HL-60/S4 (cell line): ENCODE measurements at regions not wholly inside any gene's neighbourhood (a gene's known extent, or its start where the extent isn't known, plus 50 kb on each side); places are given as distances from the start of the nearest gene placed in this dataset.

ENCODE experiments used
- in situ Hi-C: fragments of 300-500 bp; cut with MboI; formaldehyde crosslinking; loops from 2 replicates; pipeline ENCODE4 v1.14.3; 2022; ENCODE audit warnings: low sequenced_read_pairs

DNA sequence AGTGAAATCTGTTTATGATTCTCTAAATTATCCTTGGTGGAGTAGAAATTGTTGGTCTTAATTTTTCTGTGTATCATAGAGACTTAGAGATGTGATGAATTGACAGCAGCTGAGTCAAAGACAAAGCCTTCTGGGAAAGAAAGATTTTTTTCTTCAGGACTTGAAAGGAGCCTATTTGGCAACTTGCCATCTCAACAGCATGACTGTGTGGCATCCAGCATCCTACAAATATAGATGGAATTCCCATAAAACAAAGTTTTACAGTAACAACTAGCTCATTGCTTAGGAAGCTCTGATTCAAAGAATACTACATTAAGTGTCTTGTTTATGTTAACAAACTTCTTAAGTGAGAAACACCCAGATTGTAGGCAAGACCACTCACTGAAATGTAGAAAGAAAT is 79.2 kb upstream of the SETBP1 start:
- in situ Hi-C loops, result no loop called here

DNA sequence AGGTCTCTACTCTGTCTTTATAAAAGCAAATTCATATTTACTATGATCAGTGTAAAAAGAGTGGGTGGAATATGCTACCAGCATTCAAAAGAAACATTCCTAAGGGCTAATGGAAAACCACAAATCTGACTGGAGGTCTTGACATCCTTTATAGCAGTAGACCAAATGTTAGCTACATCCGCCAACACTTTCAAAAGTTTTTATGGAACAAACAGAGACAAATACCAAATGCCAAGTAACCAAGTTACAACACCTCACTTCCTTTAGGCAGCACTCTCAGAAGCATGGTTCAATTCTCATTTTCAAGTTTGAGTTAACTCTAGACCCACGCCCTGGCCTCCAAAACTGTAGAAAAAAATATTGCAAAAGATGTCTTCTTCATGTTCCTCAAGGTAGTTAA is 78.3 kb upstream of the SETBP1 start:
- in situ Hi-C loops, result no loop called here

DNA sequence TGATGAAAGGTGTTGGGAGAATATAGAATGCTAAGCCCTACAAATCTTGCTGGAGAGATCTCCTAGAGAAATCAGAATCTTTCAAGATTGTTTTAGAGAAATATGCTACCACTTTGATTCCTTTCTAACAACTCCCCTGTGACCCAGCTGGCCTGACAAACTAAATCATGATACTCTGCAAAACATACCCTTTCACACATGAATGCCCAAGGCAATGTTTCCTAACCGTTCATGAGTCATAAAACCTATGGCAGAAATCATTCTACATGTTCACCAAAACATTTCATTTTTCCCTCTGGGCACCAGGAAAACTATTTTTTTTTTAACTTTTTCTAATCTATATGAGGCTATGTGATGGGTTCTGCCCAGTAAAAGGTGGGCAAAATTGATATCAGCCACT is 77.8 kb upstream of the SETBP1 start:
- in situ Hi-C loops, result no loop called here

DNA sequence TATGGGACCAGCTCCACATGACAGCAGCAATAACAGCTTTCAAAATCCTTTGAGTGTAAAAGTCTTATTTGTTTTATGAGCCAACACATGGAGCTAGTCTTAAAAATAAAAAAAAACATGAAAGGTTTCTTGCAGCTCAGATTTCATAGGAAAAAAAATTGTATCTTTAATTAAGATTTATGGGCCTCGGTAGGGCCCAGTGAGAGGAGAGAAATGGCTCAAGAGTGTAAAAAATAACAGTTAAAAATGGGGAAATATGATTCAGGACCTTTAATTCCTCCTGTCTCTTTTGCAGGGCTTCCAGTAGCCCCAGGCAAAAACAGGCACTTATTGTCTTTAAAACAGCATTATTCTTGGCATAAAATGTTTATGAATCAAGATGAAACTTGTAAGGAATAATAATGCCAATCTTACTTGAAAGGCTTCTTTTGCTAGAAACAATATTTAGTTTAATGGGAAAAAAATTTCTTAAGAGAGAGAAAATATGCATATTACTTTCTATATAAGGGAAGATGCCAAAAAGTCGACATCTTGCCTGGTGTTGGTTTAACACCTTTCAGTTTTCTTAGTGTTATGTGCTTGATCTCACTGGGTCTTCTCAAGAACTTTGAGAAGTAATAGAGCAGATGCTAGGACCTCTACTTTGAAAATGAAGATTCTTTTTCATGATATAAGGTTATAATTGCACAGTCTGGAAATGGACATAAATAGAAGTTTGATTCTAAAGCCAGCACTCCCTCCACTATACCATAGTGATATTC is 71.3 kb upstream of the SETBP1 start:
- in situ Hi-C loops, result no loop called here

DNA sequence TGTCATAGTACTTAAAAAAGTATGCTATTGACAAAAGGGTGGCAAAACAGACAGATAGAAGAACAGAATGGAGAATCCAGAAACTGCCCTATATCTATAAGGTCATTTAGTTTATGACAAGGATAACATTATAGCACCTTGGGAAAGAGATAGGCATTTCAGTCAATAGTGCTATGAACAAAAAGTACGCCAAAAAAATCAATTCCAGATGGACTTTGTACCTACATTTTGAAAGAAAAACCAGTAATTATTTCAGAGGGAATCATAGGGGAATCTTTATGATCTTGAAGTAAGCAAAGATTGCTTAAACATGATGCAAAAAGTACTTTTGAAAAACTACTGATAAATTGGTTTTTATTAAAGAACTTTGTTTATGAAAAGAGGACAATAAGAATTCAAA is 59.9 kb upstream of the SETBP1 start:
- in situ Hi-C loops, result no loop called here

- in situ Hi-C loops, result no loop called here
Measured at GRCh38 chr18:44624052-44624451, 56.6 kb upstream of the SETBP1 start.

GRCh38 chr18:44625386-44625785 is 55.3 kb upstream of the SETBP1 start:
- in situ Hi-C loops, result no loop called here

- in situ Hi-C loops, result no loop called here
Measured at GRCh38 chr18:44626236-44626635, 54.5 kb upstream of the SETBP1 start.

DNA sequence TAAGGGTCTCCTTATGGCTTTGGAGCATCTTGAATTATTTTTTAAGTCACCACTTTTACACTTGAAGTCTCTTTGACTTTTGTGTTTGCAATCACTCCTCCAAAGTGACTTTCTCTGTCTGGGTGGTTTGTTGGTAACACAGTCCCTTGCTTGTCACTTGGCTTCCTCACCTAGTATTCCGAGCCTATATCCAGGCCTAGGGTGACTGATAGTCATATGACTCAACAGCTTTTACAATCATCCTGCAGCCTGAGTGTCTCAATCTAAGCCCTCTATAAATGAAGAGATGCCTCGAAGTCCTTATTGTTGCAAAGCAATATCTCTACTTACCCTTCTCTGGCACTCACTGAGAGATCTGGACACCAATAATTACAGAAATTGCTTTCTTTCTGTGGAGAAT is 53.9 kb upstream of the SETBP1 start:
- in situ Hi-C loops, result no loop called here

DNA sequence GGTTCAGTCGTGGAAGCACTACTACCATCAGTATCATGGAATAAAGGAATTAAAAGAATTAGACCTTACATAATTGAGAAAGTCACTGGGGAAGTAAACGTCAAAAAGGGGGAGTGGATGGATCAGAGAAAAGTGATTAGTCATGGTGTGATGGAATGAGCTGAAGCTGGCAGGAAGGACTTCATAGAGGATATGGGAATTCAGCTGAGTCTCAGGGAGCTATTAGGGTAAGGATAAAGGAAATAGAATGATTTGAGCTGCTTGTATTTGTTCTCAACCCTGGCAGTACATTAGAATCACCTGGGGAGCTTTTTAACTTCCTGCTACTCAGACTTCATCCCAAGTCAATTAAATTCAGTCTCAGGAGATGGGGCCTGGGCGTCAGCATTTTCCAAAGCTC is 53.4 kb upstream of the SETBP1 start:
- in situ Hi-C loops, result no loop called here

DNA sequence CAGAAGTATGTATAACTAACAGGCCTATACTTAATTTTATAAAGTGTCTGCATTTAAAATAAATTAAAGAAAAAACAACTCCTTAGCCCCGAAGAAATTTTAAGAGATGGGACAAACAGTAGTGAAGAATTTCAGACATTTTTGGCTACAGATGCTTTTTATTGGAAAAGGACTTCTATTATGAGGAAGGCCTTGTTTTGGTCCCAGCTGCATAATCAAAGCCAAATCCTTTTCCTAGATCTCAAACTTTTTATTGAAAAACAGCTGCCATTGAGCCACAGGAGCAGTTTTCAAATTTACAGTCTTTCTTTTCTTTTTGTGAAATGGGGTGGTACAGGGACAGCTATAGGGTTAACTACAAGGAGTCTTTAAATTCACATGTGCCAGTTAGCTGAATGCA is 51.3 kb upstream of the SETBP1 start:
- in situ Hi-C loops, result no loop called here

GRCh38 chr18:44630118-44630517 is 50.6 kb upstream of the SETBP1 start:
- in situ Hi-C loops, result no loop called here
